GM19324 (cell line): ENCODE measurements at regions not wholly inside any gene's neighbourhood (a gene's known extent, or its start where the extent isn't known, plus 50 kb on each side); places are given as distances from the start of the nearest gene placed in this dataset.

ENCODE experiments used
- ATAC-seq: cut with Tn5 transposase; IDR thresholded peaks from one replicate; pipeline ENCODE4 v1.9.1; 2021; ENCODE audit warnings: mild to moderate bottlenecking, moderate library complexity; ENCODE audit not compliant: unreplicated experiment, low FRiP score

DNA sequence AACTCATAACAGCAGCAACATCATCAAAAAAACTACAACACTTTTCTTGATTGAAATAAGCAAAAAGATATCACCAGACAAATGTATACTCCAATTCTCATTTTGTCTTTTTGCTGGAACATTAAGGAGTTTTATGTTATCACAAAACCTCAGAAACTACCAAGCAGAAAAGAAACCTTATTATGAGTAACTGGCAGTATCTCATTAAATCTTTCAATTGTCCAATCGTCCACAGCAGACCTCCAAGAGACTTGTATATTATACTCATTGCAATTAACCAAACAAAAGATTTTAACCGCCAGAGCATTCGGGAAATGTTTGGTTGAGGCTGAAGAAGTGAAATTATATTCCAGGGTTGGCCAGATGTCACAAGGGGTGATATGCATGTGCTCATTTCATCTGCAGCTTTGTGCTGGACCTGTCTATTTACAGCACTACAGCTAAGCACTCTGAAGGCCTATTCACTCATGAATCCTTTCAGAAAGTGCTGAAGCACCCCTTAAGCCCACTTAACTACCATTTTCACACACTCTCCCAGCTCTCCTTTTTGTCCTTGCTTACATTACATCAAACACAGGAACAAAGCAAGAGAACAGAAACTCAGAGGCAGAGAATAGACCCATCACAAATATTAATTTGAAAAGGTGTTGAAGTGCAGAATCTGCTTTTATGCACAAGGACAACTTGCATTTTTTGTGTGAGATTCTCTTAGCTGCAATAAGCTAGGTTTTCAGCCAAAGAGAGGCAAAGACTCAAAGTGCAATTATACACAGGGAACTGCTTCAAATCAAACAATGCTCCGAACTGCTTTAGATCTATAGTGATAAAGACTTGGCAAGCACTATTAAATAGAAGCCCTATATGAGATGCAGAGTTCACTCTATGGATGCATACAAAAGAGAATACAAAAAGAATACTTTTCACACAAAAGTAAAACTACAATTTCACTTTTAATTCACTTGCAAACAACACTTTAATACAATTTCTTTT, 150.4 kb upstream of the POU5F2 start:
- no peak for ATAC-seq

- ATAC-seq: no peak
Measured at GRCh38 chr5:93890657-93891056, 149.3 kb upstream of the POU5F2 start.

- no peak for ATAC-seq
Measured at GRCh38 chr5:93887678-93888077, 146.3 kb upstream of the POU5F2 start.

DNA sequence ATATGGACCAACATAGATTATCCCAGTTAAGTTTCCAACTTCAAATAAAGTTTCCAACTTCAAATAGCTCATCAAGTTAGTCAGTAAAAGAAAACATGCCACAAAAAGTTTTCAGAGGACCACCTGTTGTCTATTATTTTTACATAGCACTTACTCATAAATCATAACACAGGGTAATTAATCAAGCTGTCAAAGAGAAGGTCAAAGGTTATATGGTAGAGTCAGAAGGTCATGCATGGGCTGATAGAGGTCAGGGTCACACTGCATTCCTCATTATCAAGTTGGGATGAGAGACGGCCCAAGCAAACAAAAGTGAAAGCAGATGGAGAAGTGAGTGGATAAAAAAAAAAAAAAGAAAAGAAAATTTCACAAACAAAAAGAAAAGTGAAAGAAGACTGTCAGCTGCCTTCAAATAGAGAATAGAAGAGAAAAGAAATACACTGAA, 145.5 kb upstream of the POU5F2 start:
- no peak for ATAC-seq

DNA sequence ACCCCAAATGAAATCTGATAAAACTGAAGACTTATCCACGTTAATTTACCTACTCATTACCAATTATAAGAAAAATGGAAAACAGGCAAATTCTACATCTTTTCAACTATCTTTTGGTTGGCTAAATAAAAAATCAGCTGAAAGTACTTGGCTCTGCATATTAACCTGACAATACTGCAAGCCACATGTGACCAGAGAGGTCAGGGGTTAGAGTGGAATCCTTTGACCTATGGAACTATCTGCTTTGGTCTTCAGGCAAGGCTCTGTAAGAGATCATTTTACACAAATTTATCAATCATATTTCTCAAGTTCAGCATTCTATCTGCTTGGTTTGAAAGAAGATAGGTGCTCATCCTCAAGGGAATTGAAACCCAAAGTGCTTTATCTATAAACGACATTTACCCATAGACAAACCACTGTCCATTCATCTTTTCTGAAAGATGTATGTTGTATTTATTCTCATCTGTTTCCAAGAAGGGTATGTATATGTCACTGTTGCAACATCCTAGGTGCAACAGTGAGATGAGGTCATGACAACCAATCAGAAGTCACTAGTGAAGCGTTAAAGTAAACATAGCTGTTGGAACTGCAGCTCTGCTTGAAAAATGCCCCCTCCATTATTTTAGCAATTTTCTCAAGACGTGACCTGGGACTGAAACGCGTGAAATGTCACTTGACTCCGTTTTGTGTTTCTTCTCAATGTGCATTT, 144.9 kb upstream of the POU5F2 start:
- no peak for ATAC-seq

- ATAC-seq: no peak
Measured at GRCh38 chr5:93884254-93884653, 142.9 kb upstream of the POU5F2 start.

DNA sequence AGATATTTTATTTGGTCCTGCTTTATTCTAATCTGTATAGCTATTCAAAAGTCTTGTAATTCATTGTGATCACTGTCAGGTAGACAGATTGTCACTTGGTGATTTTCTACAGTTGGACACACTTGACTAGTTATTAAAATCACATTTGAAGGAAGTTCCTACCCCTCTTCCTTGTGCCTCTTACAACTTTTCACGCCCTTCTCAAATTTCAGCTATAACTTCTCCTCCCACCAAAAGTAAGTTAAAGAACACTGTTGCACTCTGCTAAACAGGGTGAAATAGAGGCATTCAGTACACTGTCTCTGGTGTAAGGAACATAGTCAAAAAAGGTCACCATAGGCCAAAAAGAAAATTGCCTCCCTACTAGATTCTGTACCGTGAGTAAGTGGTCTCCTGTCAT, 142.1 kb upstream of the POU5F2 start:
- ATAC-seq: no peak

GRCh38 chr5:93875693-93876092, 134.3 kb upstream of the POU5F2 start:
- no peak for ATAC-seq

DNA sequence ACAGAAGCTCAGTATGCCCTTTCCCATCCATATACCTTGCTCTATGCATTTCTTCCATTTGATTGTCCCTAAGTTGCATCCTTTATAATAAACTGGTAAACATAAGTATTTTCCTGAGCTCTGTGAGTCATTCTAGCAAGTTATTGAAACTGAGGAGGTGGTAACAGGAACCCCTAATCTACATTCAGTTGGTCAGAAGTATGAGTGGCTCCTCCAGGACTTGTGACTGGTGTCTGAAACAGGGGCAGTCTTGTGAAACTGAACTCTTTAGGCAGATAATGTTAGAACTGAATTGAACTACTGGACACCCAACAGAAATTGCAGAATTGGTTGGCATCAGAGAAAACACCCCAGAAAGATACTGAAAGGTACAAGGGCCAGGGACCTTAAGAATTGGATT, 133.1 kb upstream of the POU5F2 start:
- ATAC-seq: peak; percentile 55

GRCh38 chr5:93874080-93874479, 132.7 kb upstream of the POU5F2 start:
- ATAC-seq: peak; percentile 54

DNA sequence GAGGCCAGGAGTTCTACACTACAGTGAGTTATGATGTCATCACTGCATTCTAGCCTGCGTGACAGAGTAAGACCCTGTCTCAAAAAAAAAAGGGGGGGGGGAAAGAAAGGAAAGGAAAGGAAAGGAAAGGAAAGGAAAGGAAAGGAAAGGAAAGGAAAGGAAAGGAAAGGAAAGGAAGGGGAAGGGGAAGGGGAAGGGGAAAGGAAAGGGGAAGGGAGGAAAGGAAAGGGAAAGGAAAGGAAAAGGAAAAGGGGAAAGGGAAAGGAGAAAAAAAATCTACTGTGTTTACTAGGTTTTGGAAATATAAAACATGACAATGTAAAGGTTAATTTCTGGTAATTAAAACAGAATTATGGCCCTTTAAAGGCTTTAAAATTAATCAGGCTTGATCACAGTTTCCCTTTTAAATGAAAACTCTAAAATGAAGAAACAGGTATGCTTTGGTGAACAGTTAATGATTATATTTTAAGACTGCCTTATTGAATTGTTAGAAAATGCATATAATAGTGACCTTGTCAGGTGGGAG, 131.9 kb upstream of the POU5F2 start:
- ATAC-seq: no peak

DNA sequence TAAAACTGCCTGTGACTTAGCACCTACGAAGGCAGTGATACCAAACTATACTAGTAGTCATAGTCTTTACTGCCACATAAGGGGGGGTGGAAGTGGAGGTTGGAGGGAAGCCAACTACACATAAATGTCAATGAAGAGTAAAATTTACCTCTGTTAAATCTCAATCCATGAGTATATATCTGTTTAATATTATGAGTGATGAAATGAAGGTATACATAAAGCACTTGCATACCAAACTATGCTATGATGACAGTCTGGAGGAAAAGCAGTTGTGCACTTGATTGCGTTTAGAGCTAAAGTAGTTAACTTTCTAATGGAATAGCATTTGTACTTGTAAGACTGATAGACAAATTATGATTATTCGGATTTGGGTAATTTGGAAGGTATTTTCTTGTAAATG, 129.2 kb upstream of the POU5F2 start:
- no peak for ATAC-seq

DNA sequence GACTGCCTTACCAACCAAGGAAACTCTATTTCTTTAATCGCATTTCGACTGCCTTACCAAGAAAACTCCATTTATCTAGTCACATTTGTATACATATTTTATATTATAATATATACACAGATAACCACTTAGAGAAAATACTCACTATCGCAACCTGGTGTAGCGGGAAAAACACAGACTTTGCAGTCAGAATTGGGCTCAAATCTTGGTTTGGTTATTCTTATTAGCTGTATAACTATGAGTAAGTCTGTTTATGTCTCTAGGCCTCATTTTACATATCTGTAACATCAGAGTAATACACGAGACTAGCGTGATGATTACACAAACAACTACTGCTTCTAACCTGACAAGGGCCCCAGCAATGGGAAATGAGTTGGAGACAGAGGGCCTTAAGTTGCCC, 127.5 kb upstream of the POU5F2 start:
- no peak for ATAC-seq

GRCh38 chr5:93850311-93850710, 108.9 kb upstream of the POU5F2 start:
- ATAC-seq: no peak

DNA sequence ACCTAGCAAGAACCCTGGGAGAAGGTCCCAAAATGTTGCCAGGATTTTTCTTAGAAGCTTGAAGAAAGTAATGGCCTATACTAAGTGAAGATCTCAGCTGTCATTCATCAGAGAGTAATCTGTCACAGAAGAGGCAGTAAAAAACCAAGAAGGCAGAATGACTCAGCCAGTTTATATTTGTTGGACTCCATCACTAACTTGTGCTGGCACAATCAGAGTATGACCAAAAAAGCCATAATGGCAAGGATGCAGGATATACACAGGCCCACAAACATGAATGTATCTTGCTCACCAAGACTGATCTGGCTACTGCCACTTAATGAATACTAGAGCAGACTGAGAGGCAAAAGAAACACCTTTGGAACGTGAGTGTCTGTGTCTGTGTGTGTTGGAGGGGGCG, 104.0 kb upstream of the POU5F2 start:
- no peak for ATAC-seq

GRCh38 chr5:93831449-93831848, 90.0 kb upstream of the POU5F2 start:
- no peak for ATAC-seq

GRCh38 chr5:93830893-93831292, 89.5 kb upstream of the POU5F2 start:
- no peak for ATAC-seq

DNA sequence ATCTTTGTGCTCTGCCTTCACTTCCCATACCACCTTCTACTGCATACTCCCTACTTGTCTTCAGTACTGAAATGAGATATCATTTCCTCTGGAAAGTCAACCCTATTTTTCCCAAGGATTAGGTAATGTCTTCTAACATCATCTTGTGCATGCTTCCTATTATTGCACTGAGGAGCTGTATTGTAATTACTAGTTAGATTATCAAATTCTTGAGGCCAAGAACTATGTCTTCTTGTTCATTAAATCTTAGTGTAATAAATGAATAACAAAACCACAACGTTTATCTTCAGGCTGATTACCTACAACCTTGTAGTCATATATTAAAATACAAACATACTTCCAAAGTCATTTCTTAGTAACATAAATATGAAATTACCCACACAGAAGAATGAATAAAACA, 87.9 kb upstream of the POU5F2 start:
- no peak for ATAC-seq

DNA sequence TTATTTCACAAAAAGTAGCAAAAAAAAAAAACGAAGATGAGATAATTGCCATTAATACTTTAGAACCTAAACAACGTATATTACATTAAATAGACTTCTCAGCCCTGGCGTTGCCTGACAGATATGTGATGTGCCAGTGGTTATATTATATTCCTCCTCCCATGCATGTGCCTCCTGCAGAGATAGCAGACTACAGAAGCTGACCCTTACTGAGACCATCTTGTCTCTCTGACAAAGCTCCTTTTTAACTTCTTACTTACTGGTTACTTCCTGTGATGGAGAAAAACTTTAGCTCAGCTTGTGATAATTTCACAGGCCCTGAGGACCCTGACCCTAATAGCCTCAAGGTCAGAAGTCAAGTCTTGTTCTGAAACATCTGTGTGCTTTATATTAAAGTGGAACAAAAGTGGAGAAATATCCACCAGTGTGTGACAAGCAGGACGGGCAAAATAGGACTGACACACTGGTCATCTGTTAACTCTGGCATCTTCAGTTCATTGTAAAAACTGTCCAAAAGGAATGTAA, 80.6 kb upstream of the POU5F2 start:
- ATAC-seq: no peak

DNA sequence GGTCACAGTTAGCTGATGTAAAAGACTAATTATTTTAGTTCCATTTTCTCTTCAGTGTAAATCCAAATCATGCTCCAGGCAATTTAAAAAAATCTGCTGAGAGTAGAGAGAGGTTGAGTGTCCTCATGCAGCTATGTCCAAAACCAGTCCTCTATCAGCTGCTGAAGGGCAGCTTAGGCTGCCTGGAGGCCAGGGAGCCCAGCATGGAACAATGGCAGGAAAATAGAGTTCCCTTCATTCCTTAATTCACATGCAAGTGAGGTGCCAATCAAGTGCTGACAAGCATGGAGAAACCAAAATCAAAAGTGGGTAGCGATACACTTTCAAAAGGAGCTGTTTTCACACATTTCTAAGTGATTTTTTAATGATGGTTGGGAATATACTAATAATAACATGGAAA, 78.3 kb upstream of the POU5F2 start:
- no peak for ATAC-seq

GRCh38 chr5:93810780-93811179, 69.4 kb upstream of the POU5F2 start:
- no peak for ATAC-seq
